C4-2B (cell line): ENCODE measurements at regions not wholly inside any gene's neighbourhood (a gene's known extent, or its start where the extent isn't known, plus 50 kb on each side); places are given as distances from the start of the nearest gene placed in this dataset.

ENCODE experiments used
- H3K27ac ChIP-seq: fragments of 450-650 bp; 2 replicates; pipeline ENCODE4 v1.5.1; 2017
- CTCF ChIP-seq: fragments of 450-650 bp; conservative IDR thresholded peaks from 2 replicates; pipeline ENCODE4 v1.5.1; 2017; ENCODE audit warnings: mild to moderate bottlenecking
- ZFX ChIP-seq: fragments of 450-650 bp; IDR thresholded peaks from 2 replicates; pipeline ENCODE4 v1.6.1; 2017

DNA sequence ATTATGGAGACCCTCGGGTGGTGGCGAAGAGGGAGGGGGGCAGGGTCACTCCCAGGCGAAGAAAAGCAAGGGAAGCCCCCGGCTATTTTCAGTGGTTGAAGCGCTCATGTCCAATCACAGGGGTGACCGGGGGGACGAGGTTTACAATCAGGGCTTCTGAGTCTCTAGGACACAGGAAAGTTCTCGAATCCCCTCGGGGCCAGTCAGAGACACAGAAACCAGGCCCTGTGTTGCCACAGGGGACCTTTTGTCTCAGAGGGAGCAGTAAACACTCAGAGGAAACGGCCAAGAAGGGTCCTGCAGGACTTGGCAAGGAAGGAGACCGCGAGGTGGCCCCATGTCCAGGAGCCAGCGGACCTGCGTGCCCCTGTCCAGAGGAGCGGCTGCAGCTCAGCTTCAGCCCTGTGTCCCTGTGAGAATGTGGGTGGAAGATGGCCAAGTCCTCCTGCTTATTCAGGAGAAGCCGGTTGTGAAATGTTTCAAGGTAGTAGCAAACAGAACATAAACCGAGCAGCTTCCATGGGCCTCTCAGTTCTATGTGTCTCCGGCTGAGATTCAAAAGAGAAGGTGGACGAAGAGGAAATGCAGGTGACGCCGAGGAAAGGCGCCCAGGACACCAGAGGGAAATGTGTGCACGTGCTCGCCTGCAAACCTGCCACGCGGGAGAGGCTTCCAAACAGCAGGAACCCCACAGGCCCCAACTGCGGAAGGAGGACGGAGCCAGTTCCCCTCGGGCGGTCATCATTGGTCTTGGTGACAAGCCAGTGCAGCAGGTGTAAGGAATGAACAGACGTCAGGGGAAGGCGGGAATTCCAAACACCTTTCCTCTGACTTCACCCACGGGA lies 357.6 kb downstream of the BRD1 start:
- H3K27ac ChIP-seq: no peak overlapping the region
- TF ChIP-seq ZFX (no peak), CTCF (no peak)

- no peak overlapping the region for H3K27ac ChIP-seq
- no peak for TF ChIP-seq CTCF
- no peak for TF ChIP-seq ZFX
These were observed 359.0 kb downstream of the BRD1 start for GRCh38 chr22:49468487-49469198.

DNA sequence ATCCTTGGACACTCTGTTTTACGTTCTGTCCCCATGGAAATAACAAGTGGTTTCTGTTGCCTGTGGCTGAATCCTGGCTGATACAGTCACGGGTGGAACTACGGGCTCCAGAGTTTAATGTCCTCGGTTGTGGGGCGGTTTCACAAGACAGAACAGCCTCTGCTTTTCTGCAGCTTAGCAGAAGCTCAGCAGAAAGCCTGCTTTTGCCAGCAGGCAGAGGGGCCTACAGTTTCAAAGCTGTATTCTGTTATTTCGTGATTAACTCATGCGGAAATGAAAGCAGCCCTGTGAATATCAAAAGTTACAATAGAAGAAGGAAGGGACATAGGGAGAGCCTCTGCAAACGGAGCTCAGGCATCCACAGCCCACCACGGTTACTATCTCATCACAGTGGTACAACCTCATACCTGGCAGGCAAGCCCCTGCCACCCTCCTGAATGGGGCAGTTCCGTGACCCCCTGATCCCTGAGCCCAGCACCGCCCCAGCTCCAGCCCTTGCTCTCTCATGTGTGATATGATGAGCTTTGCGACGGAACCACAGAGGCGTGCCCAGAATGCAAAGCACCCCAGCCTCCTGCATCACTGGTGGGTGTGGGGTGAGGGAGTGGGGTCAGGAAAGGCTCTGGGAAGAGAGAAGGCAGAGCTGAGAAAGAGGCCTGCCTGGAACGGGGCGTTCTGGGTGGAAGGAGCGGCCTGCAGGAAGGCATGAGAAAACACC lies 360.6 kb downstream of the BRD1 start:
- TF ChIP-seq CTCF (no peak), ZFX (no peak)
- no peak overlapping the region for H3K27ac ChIP-seq

GRCh38 chr22:49464037-49464436 lies 363.6 kb downstream of the BRD1 start:
- TF ChIP-seq CTCF: no peak
- no peak for TF ChIP-seq ZFX

GRCh38 chr22:49462795-49463194 lies 364.9 kb downstream of the BRD1 start:
- H3K27ac ChIP-seq: no peak overlapping the region
- no peak for TF ChIP-seq CTCF
- TF ChIP-seq ZFX: no peak

More at GRCh38 chr22:49464037-49464436, 363.6 kb downstream of the BRD1 start:
- H3K27ac ChIP-seq: no peak overlapping the region

- H3K27ac ChIP-seq: no peak overlapping the region
- no peak for TF ChIP-seq ZFX
- TF ChIP-seq CTCF: no peak
These were observed 365.4 kb downstream of the BRD1 start for GRCh38 chr22:49462291-49462690.
